Ammon's horn (tissue), 1 donor: ENCODE measurements at regions not wholly inside any gene's neighbourhood (a gene's known extent, or its start where the extent isn't known, plus 50 kb on each side); places are given as distances from the start of the nearest gene placed in this dataset.

Experiments used
- DNase-seq: peaks from one replicate; pipeline ENCODE4 v3.0.0-alpha.2; 2016; ENCODE audit warnings: low spot score

- no peak for DNase-seq
Observed at GRCh38 chr2:226272435-226272834, 527.2 kb downstream of the IRS1 start.

GRCh38 chr2:226270285-226271058 lies 529.1 kb downstream of the IRS1 start:
- DNase-seq = no peak

- no peak for DNase-seq
Observed at GRCh38 chr2:226267516-226268289, 531.9 kb downstream of the IRS1 start.

- peak; percentile 2 for DNase-seq
Observed at GRCh38 chr2:226256709-226257376, 542.8 kb downstream of the IRS1 start.

GRCh38 chr2:226256237-226256636 lies 543.4 kb downstream of the IRS1 start:
- DNase-seq = no peak

- DNase-seq = no peak
Observed at GRCh38 chr2:226251661-226252060, 548.0 kb downstream of the IRS1 start.

GRCh38 chr2:226247289-226248275 lies 552.0 kb downstream of the IRS1 start:
- no peak for DNase-seq

GRCh38 chr2:226234187-226234586 lies 565.4 kb downstream of the IRS1 start:
- no peak for DNase-seq

- DNase-seq = no peak
Observed at GRCh38 chr2:226233388-226233787, 566.2 kb downstream of the IRS1 start.

GRCh38 chr2:226228080-226228479 lies 571.5 kb downstream of the IRS1 start:
- no peak for DNase-seq

GRCh38 chr2:226227341-226227740 lies 572.3 kb downstream of the IRS1 start:
- no peak for DNase-seq

GRCh38 chr2:226223704-226224103 lies 575.9 kb downstream of the IRS1 start:
- DNase-seq = no peak

GRCh38 chr2:226220511-226220910 lies 579.1 kb downstream of the IRS1 start:
- no peak for DNase-seq

- no peak for DNase-seq
Observed at GRCh38 chr2:226217191-226217590, 582.4 kb downstream of the IRS1 start.

- no peak for DNase-seq
Observed at GRCh38 chr2:226216575-226216974, 583.0 kb downstream of the IRS1 start.

GRCh38 chr2:226215902-226216503 lies 583.6 kb downstream of the IRS1 start:
- peak; percentile 52 for DNase-seq

- no peak for DNase-seq
Observed at GRCh38 chr2:226213717-226214116, 585.9 kb downstream of the IRS1 start.

GRCh38 chr2:226211439-226211838 lies 588.2 kb downstream of the IRS1 start:
- DNase-seq = no peak

GRCh38 chr2:226208726-226209125 lies 590.9 kb downstream of the IRS1 start:
- no peak for DNase-seq

GRCh38 chr2:226207671-226208070 lies 591.9 kb downstream of the IRS1 start:
- DNase-seq = no peak

GRCh38 chr2:226199555-226199954 lies 600.1 kb downstream of the IRS1 start:
- no peak for DNase-seq
